OCI-M1 (cell line): ENCODE measurements at regions not wholly inside any gene's neighbourhood (a gene's known extent, or its start where the extent isn't known, plus 50 kb on each side); places are given as distances from the start of the nearest gene placed in this dataset.

ENCODE experiments used
- DNase-seq: peaks from one replicate; lab custom pipeline; 2025; lab: John Stamatoyannopoulos, UW

DNA sequence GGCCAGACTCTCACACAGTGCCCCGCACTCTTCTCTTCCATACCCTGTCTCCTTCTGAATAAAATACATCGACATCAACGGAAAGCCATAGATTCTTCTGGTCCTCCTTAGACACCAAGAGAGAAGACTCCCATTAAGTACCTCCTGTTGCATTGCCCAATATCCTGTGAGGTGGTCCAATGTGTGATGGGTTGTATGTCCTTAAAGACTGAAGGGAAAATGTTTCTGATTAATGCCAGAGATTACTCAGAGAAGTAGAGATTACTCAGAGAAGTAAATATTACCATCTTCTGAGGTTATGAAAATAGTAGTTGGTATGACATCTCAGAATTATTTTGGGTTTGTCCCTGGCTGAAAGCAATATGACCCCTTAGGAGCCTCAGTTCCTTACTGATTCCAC lies 60.8 kb upstream of the GALNT15 start:
- no peak for DNase-seq

DNA sequence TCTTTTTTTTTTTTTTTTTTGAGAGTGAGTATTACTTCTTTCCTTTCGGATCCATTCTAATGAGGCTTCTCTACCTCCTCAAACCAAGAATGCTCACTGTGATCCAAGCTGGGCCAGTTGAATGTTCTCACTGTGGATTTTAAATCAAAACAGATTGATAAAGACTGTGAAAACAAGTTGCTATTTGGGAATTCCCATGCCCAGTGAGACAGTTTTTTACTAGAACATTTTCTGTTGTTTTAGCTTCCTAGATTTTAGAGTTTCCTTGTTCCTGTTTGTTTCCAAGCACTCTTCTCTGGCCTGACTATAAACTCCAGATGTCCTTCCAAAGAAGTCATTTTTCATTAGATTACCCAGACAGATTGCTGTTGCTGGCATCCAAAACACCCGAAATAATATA lies 60.1 kb upstream of the GALNT15 start:
- DNase-seq: no peak

DNA sequence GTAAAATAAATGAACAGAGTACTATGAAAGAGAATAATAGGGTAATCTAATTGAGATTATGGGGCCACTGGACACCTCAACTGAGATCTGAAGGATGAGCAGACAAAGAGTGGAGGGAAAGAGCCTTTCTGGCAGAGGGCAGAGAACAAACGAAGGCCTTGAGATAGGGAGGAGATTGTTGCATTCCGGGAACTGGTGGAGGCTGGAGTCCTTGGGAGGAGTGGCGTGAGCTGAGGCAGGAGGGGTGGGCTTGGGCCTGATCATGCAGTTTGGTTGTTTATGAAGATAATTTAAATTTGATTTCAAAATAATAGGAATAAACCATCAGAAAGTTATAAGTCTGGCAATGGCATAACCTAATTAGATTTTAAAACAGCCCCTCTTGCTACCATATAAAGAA lies 59.5 kb upstream of the GALNT15 start:
- no peak for DNase-seq

DNA sequence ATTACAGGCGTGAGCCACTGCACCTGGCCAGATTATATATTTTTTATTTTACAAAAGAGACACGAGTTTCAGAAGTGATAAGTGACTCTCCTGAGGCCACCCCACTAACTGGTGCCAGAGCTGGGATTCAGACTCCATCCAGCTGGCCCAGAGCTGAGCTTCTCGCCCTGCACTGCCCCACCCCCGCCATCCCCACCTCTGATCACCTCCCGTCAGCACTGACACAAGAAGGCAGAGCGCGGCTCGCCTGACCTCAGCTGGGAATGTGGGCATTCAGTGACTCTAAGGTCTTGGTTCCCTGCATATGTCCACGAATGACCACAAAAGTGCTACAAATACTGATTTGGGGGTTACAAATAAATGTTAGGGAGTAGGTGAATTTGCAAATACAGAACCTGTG lies 56.1 kb upstream of the GALNT15 start:
- DNase-seq: no peak

GRCh38 chr3:16119887-16120286 lies 54.6 kb upstream of the GALNT15 start:
- DNase-seq: no peak

- DNase-seq: no peak
These were observed 53.1 kb upstream of the GALNT15 start for GRCh38 chr3:16121391-16121790.

- no peak for DNase-seq
These were observed 52.3 kb upstream of the GALNT15 start for GRCh38 chr3:16122155-16122554.

- DNase-seq: no peak
These were observed 51.8 kb upstream of the GALNT15 start for GRCh38 chr3:16122661-16123060.

DNA sequence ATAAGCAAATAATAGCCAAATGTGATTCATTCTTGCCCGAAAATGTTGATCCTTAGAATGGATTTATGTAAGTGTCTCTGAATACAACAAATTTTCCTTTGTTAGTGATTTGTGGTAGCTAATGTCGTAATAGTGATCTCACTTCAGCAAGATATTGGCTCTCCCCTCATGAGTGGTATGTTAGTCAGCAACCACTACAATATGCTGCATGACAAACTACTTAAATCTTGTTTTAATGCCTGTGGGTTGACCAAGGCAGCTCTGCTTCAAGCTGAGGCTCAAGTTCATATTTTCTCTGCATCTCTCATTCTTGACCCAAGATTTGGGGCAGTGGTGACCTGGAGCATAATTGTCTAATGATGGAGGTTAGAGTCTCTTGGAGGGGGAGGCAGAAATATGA lies 49.8 kb upstream of the GALNT15 start:
- no peak for DNase-seq
